ENCODE measurements at regions not wholly inside any gene's neighbourhood (a gene's known extent, or its start where the extent isn't known, plus 50 kb on each side); places are given as distances from the start of the nearest gene placed in this dataset.
A peak's percentile ranks its signal among the peaks of the same experiment; 100 is the strongest.

DNA sequence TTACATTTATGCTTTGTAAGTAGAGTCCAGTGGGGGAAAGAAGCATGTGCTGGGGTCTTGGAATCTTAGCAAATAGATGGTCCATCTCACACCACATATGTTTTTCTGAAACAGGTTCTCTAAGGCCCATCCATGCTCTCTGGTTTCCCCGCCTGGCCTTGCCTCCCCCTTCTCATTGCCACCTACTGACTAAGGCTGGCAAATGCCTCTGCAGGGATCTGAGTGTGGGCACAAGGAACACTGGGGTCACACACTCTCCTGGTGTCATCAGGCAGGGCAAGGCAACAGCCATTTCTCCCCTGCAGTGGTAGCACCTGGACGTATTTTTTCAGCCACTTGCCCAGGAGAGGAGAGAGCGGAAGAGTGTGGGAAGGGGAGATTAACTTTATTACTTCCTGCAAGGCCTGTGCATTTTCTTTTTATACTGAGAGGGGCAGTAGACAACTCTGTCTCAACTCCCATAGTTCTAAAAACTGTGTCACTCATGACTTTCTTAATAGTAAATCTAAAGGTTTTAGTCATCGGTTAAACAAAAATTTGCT is 804.2 kb upstream of the NECTIN3 start:
- H3K27me3 Mint-ChIP-seq (ENCODE audit: low read depth): no peaks in the 10 kb centered on the region; the same call in 1 of the 2 replicates
- H3K9me3 Mint-ChIP-seq: no peaks in the 10 kb centered on the region
- ATAC-seq: peak; percentile 61
- no peak for TF ChIP-seq ETV6 (CRISPR knock-in tag; IDR thresholded peaks at IDR 0.05)
- TF ChIP-seq GTF2I (CRISPR knock-in tag; conservative IDR thresholded peaks at IDR 0.05): no peak
- TF ChIP-seq, protein P1, sequence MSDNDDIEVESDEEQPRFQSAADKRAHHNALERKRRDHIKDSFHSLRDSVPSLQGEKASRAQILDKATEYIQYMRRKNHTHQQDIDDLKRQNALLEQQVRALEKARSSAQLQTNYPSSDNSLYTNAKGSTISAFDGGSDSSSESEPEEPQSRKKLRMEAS (CRISPR knock-in tag; IDR thresholded peaks at IDR 0.05): no peak
- no peak for TF ChIP-seq HMGA2 (CRISPR knock-in tag; IDR thresholded peaks at IDR 0.05)
- no peak for TF ChIP-seq ZNF671 (CRISPR knock-in tag; IDR thresholded peaks at IDR 0.05)
- no peak for TF ChIP-seq JAZF1 (CRISPR knock-in tag; IDR thresholded peaks at IDR 0.05)
- TF ChIP-seq NFE2L1 (CRISPR knock-in tag; IDR thresholded peaks at IDR 0.05): no peak
- no peak for TF ChIP-seq NR2C2 (CRISPR knock-in tag; IDR thresholded peaks at IDR 0.05)
- no peak for TF ChIP-seq HMGXB4 (CRISPR knock-in tag; IDR thresholded peaks at IDR 0.05)
- no peak for TF ChIP-seq CDX4 (CRISPR knock-in tag; IDR thresholded peaks at IDR 0.05; ENCODE audit: borderline replicate concordance)
- TF ChIP-seq, protein P2, sequence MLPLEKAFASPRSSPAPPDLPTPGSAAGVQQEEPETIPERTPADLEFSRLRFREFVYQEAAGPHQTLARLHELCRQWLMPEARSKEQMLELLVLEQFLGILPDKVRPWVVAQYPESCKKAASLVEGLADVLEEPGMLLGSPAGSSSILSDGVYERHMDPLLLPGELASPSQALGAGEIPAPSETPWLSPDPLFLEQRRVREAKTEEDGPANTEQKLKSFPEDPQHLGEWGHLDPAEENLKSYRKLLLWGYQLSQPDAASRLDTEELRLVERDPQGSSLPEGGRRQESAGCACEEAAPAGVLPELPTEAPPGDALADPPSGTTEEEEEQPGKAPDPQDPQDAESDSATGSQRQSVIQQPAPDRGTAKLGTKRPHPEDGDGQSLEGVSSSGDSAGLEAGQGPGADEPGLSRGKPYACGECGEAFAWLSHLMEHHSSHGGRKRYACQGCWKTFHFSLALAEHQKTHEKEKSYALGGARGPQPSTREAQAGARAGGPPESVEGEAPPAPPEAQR (CRISPR knock-in tag; IDR thresholded peaks at IDR 0.05): no peak
- TF ChIP-seq ESRRA (CRISPR knock-in tag; IDR thresholded peaks at IDR 0.05; ENCODE audit: borderline replicate concordance): no peak
- no peak for TF ChIP-seq NR3C1 (CRISPR knock-in tag; conservative IDR thresholded peaks at IDR 0.05; ENCODE audit: low read depth)
- no peak for TF ChIP-seq STAT6 (CRISPR knock-in tag; conservative IDR thresholded peaks at IDR 0.05; ENCODE audit: low read depth)
- TF ChIP-seq, protein P3, sequence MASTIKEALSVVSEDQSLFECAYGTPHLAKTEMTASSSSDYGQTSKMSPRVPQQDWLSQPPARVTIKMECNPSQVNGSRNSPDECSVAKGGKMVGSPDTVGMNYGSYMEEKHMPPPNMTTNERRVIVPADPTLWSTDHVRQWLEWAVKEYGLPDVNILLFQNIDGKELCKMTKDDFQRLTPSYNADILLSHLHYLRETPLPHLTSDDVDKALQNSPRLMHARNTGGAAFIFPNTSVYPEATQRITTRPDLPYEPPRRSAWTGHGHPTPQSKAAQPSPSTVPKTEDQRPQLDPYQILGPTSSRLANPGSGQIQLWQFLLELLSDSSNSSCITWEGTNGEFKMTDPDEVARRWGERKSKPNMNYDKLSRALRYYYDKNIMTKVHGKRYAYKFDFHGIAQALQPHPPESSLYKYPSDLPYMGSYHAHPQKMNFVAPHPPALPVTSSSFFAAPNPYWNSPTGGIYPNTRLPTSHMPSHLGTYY (CRISPR knock-in tag; IDR thresholded peaks at IDR 0.05): no peak
- TF ChIP-seq AFF4 (CRISPR knock-in tag; IDR thresholded peaks at IDR 0.05; ENCODE audit: borderline replicate concordance): no peak
- H3K4me3 Mint-ChIP-seq: no peak overlapping the region
- no peak overlapping the region for H3K27ac Mint-ChIP-seq
- CTCF ChIA-PET: no interaction called here
- no peaks in the 10 kb centered on the region for H3K36me3 Mint-ChIP-seq
- H3K4me1 Mint-ChIP-seq: peaks cover 47% of the 10 kb centered on the region
- POLR2A ChIA-PET: no interaction called here
- DNase-seq (ENCODE audit: low spot score): no peak

Measured in WTC11 (cell line).